ENCODE measurements at regions not wholly inside any gene's neighbourhood (a gene's known extent, or its start where the extent isn't known, plus 50 kb on each side); places are given as distances from the start of the nearest gene placed in this dataset.

GRCh38 chr7:51732951-51733350 is 416.3 kb upstream of the COBL start:
- TF ChIP-seq RFX5 (IDR thresholded peaks at IDR 0.05; ENCODE audit: low read depth, low read length): no peak
- no peak for TF ChIP-seq BHLHE40 (IDR thresholded peaks at IDR 0.05; ENCODE audit: low read depth, low read length)
- TF ChIP-seq CEBPB (IDR thresholded peaks at IDR 0.05; ENCODE audit: low read depth, low read length): no peak
- no peak for TF ChIP-seq RAD21 (IDR thresholded peaks at IDR 0.05; ENCODE audit: low read length)
- TF ChIP-seq CTCF (conservative IDR thresholded peaks at IDR 0.05; ENCODE audit: low read depth, low read length): no peak
- no peak for TF ChIP-seq CHD1 (IDR thresholded peaks at IDR 0.05; ENCODE audit: low read depth, low read length)
- no peak for TF ChIP-seq MXI1 (IDR thresholded peaks at IDR 0.05; ENCODE audit: borderline replicate concordance, low read depth, low read length)
- no peak for TF ChIP-seq FOS (IDR thresholded peaks at IDR 0.05; ENCODE audit: low read depth, low read length)
- TF ChIP-seq NFE2L2 (IDR thresholded peaks at IDR 0.05; ENCODE audit: low read depth, low read length): no peak
- TF ChIP-seq, protein P1, sequence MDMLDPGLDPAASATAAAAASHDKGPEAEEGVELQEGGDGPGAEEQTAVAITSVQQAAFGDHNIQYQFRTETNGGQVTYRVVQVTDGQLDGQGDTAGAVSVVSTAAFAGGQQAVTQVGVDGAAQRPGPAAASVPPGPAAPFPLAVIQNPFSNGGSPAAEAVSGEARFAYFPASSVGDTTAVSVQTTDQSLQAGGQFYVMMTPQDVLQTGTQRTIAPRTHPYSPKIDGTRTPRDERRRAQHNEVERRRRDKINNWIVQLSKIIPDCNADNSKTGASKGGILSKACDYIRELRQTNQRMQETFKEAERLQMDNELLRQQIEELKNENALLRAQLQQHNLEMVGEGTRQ (IDR thresholded peaks at IDR 0.05; ENCODE audit: low read depth, low read length): no peak
- no peak for TF ChIP-seq SMC3 (IDR thresholded peaks at IDR 0.05; ENCODE audit: low read depth, low read length)
- TF ChIP-seq MAZ (IDR thresholded peaks at IDR 0.05; ENCODE audit: borderline replicate concordance, low read depth, low read length): no peak
- TF ChIP-seq, protein P2, sequence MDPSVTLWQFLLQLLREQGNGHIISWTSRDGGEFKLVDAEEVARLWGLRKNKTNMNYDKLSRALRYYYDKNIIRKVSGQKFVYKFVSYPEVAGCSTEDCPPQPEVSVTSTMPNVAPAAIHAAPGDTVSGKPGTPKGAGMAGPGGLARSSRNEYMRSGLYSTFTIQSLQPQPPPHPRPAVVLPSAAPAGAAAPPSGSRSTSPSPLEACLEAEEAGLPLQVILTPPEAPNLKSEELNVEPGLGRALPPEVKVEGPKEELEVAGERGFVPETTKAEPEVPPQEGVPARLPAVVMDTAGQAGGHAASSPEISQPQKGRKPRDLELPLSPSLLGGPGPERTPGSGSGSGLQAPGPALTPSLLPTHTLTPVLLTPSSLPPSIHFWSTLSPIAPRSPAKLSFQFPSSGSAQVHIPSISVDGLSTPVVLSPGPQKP (IDR thresholded peaks at IDR 0.05; ENCODE audit: borderline replicate concordance, low read depth, low read length): no peak
- no peak for TF ChIP-seq MAFK (IDR thresholded peaks at IDR 0.05; ENCODE audit: low read depth, low read length)
- no peak overlapping the region for H3K14ac ChIP-seq (replicated peaks; ENCODE audit: low read depth, low read length)
- no peak overlapping the region for H3K9ac ChIP-seq (ENCODE audit: low read depth, low read length)
- H2AK5ac ChIP-seq (ENCODE audit: low read depth, low read length): no peak overlapping the region
- no peak overlapping the region for H4K91ac ChIP-seq (ENCODE audit: insufficient read depth, low read depth, low read length)
- no peaks in the 10 kb centered on the region for H3K9me1 ChIP-seq (ENCODE audit: insufficient read depth, low read length)
- no peak overlapping the region for H3K23ac ChIP-seq (ENCODE audit: low read depth, low read length)
- peaks cover 7% of the 10 kb centered on the region for H3K9me3 ChIP-seq (ENCODE audit: control insufficient read depth, insufficient read depth, low read length)
- no peaks in the 10 kb centered on the region for H3K27me3 ChIP-seq (ENCODE audit: control insufficient read depth, insufficient read depth, low read length)
- no peaks in the 10 kb centered on the region for H3K79me1 ChIP-seq (ENCODE audit: low read depth in 1 of 2, low read length in 2 of 2)
- no peak overlapping the region for H3K27ac ChIP-seq (ENCODE audit: insufficient read depth, low read length)
- H2BK120ac ChIP-seq (ENCODE audit: low read depth, low read length): no peak overlapping the region
- H4K8ac ChIP-seq (ENCODE audit: low read depth in 2 of 2, low read length in 2 of 2): no peak overlapping the region
- CTCF ChIA-PET: no interaction called here
- intact Hi-C loops (cut with micrococcal nuclease) (no loop called here), dilution Hi-C loops (cut with HindIII; ENCODE audit: low sequenced_read_pairs, unreplicated experiment) (no loop called here), in situ Hi-C loops (cut with MboI; ENCODE audit: low sequenced_read_pairs) (no loop called here)
- H3K4me2 ChIP-seq (ENCODE audit: low read depth, low read length): no peak overlapping the region
- no peak overlapping the region for H2BK20ac ChIP-seq (ENCODE audit: low read depth, low read length)
- no peak overlapping the region for H3K4me3 ChIP-seq (ENCODE audit: insufficient read depth, low read depth, low read length)
- H4K20me1 ChIP-seq (ENCODE audit: insufficient read depth, low read length): no peaks in the 10 kb centered on the region
- no peak overlapping the region for H2BK5ac ChIP-seq (ENCODE audit: low read depth, low read length, poor library complexity, severe bottlenecking)
- no peak for DNase-seq
- H3K4ac ChIP-seq (ENCODE audit: low read depth, low read length): no peak overlapping the region
- no peak overlapping the region for H2BK15ac ChIP-seq (ENCODE audit: low read depth, low read length)
- POLR2A ChIA-PET (ENCODE audit: unreplicated experiment): no interaction called here
- no TSS peak for BruUV-seq (replicated peaks)
- no peaks in the 10 kb centered on the region for H3K4me1 ChIP-seq (ENCODE audit: control insufficient read depth, insufficient read depth, low read length)
- no peaks in the 10 kb centered on the region for H3K36me3 ChIP-seq (ENCODE audit: control insufficient read depth, insufficient read depth, low read length)
- H3K18ac ChIP-seq (ENCODE audit: low read depth, low read length): no peak overlapping the region
- no peak overlapping the region for H2AK9ac ChIP-seq (replicated peaks; ENCODE audit: low read depth, low read length, poor library complexity)
- H3K56ac ChIP-seq (ENCODE audit: extremely low read depth, insufficient read depth, low read length): no peak overlapping the region
- no peak overlapping the region for H2AFZ ChIP-seq (replicated peaks; ENCODE audit: low read length, poor library complexity)
- no peak for ATAC-seq (ENCODE audit: low read depth)
- no peak overlapping the region for H4K5ac ChIP-seq (ENCODE audit: low read depth, low read length)
